ENCODE measurements at regions not wholly inside any gene's neighbourhood (a gene's known extent, or its start where the extent isn't known, plus 50 kb on each side); places are given as distances from the start of the nearest gene placed in this dataset.
"Not testable (repeated sequence)": the region's sequence is repeated elsewhere in the genome, so short reads cannot be mapped to it uniquely, and the experiment has no call there.

DNA sequence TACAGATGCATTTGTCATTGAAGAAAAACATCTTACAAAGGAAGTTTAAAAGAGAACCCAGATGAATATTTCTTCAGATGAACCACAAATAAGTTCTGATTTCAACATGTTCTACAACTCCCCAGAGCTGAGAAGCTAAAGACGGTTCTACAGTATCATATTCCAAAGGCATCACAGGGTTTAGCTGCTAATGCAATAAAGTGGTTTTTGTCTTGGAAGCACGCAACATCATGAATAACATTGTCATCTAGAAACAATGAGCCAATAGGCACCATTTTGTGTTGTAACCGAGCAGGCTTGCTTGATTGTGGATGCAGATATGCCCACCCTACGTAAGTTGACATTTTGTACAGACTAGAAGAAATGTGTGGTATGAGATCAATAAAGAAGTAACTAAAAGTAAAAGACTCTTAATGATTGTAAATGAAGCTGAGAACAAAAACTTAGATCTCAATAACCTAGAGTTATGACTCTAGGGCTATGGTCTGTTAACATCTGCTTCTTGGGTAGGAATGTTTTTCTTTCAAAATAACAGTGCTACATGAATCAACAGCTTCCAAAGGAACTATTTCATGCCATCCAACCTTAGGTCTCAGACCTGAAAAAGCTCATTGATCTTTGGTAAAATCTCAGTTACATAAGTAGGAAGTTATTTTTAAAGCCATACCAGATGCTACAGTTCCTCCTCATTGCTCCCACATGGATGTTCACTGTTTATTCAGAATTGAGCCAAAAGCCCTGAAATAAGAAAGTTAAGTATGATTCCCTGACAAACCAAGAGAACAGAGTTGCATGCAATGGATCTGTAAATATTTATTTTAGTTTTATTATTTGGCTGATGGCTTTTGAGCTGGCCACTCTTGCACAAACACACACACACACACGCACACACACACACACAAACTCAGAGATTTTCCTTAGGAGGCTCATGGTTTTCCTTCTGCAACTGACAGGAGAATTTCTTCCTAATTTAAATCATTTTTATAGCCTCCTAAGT lies 118.7 kb upstream of the SLCO6A1 start:
- DNase-seq = no peak

DNA sequence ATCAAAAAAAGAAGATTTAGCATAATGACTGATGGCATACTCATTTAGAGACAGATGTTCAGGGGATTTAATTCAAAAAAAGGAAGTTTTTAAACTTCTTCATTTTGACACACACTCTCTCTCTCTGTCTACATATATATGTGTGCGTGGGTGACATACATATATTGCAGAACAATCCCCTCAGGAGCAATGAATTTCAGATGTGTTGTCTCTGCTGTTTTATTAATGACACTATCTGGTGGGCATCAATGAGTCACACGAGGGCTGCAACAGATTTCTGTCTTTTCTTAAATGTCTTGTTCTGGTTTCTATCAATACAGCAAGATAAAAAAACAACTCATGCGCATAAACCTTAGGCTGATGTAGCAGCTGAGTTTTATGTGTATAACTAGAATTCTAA lies 123.5 kb upstream of the SLCO6A1 start:
- no peak for DNase-seq

DNA sequence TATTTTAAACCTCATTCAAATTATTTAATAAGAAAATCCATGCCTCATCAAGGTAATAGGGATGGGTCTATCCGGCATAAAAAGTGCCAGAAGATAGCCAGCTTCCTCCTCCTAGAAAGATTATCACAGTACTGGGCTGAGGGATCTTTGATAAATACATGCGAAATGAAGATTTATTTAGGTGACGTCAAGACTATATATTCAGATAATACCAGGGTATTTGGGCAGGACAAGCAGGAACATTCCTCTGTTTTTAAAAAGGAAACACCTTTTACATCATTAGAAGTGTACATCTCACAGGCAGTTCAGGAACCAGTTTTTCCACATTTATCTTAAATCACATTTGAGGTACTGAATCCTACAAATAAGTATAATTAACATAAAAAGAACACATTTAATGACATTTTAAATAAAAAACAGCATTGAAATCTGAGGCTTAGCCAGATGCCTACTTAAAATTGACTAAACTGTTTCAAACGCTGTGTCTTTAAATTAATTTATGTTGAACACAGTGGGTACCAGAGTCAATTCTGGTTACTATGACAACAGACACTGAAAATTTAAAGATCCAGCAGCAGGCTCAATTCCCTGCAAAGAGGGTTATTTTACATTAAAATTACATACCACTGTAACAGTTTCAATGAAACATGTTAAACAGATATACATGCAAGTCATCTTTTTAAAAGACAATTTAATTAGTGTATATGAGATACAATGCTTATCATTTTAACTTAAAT lies 124.7 kb upstream of the SLCO6A1 start:
- DNase-seq = no peak

DNA sequence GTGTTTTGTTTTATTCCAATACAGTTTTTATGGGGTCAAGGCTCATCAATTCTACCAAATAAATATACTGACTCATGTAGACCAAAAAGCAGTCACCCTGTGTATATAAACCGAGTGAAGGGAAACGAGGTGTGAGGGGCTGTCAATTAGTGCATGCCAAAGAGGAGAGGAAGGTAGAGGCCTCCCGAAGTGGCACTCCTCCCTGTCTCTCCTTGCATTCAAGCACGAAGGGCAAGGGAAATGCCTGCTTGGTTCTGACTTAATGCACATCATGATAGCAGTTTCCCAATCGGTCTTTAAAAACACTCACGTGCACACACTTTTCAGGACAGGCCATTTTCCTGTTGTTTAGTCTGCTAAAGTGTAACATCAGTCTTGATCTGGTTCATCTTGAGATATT lies 125.6 kb upstream of the SLCO6A1 start:
- DNase-seq = no peak

DNA sequence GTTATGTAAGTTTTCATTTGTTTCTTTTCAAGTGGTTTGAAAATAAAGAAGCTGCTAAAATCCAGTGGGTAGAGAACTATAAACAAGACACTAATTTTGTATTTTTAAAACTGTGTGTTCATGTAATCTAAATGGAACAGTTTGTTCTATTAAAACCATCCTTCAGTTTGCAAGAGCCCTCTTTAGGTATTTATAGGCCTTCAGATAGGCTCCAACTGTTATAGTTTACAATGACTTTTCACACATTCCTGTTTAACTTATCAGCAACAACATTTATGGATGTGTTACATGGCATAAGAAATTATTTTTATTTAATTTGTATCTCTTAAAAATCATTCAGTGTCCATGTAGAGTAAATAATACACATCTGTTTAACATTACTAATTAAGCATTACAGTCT lies 126.7 kb upstream of the SLCO6A1 start:
- no peak for DNase-seq

DNA sequence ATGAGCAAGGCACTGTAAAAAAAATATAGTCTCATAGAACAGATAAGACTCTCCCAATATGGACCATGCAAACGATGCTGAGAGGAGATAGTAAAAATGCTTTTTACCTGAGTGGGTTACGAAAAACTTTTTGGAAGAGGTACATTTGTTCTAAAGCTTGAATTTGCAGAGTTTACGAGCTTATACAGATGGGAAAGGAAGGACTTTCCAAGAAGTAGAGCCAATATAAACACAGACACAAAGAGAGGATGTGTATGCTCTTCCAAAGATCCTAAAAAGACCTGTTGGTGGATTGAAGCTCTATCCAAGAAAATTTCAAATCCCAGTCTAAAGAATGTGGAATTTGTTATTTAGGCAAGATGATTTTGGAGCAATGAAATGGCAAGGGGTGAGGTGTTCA lies 127.1 kb upstream of the SLCO6A1 start:
- DNase-seq = no peak

DNA sequence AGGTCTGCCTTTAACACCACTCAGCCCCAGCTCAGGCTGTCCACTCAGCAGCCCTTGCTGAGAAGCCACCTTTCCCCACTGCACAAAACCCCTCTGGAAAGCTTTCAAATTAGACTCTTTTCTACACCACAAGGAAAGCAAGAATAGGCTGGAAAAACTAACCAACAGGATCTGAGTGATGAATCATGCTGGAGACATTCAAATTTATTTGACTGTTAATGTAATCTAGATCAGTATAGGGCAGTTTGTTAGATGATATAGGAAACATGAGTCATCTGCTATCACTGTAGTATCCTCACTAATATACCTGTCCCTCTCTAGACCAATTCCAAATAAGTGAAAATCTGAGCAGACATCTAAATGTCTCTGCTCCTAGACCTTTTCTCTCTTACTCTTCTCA lies 127.8 kb upstream of the PAM start:
- DNase-seq = no peak

DNA sequence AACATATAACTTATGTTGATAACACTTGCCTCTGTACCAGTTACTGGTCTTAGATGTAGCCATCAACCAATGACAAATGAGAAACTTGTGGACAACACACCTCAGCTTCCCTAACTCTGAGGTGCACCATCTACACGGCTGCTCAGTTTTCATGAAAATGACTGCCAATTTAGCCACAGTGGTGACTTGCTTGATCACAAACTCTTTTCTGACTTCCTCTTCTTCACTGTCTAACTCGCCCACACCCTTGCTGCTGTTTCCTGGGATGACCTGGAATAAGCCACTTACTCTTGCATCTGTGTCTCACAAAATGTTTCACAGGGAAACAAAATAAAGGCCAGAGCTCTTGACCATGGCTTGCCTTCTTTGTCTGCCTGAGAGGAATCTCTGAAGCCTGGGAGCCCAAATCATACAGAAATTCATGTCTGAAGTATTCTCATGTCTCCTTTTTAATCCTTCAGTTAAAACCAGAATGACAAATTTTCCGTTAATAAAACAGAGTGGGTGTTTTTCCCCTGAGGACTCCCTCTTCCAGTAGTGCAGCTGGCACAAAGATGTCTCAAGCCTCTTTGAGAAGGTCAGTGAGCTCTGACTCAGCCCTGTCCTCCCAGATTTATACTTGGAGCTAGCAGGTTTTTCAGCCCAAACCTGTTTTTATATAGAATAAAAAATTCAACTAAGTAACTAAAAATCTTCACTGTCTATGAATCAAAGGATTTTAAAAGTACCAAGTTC lies 126.5 kb upstream of the PAM start:
- no peak for DNase-seq

DNA sequence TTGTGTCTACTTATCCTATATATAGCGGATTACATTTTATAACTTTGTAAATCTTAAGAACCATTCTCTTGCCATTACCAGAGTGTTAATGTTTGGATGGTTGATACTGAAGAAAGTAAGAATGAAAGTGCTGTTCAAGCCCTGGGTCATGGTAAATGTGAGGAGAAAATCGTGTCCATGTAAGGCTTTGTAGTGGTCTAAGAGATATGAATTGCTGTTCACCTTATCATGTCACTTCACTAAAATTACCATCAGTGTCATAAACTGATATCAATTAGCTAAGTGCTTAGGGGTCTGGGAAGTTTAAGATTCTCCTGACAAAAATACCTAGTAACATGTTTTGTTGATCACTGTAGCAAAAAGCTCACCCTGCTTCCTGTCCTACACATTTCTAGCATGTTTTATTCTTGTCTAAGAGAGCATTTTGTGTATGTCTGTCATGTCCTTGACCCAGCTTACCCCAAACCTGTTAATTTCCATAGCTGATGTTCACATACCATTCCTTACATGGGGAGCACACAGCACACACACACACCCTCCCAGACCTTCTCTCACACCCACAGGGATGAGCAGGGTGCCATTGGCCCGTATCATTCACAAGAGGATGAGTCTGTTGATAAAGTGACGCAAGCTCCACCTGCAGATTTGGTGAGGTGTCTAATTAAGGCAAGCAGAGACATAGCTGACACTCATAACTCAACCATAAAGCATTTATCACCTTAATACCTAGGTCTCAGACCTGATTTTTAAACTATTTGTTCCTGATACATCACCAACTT lies 125.1 kb upstream of the PAM start:
- DNase-seq = no peak

DNA sequence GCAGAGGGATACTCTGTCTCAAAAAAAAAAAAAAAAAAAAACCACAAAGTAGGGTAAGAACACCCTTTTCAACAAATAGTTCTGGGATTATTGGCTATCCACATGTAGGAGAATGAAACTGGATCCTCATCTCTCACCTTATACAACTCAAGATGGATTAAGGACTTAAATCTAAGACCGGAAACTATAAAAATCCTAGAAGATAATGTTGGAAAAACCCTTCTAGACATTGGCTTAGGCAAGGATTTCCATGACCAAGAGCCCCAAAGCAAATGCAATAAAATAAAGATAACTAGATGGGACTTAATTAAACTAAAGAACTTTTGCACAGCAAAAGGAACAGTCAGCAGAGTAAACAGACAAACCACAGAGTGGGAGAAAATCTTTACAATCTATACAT lies 119.7 kb upstream of the PAM start:
- DNase-seq = not testable (repeated sequence)

DNA sequence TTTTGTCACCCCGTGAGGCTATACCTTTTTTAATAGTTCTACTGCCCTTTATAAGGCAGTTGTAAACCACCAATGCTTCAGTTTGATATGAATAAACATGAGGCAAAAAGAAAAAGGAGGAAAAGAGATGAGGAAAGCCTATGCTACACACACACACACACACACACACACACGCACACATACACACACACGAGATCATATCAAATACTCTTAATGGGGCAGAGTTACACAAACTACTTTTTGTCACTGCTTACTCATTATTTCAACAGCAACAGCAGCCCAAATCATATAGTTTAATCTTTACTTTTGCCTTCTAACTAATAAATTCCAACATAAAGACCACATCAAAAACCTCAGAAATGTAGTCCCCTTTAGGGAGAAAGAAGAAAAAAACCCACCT lies 116.8 kb upstream of the PAM start:
- no peak for DNase-seq

DNA sequence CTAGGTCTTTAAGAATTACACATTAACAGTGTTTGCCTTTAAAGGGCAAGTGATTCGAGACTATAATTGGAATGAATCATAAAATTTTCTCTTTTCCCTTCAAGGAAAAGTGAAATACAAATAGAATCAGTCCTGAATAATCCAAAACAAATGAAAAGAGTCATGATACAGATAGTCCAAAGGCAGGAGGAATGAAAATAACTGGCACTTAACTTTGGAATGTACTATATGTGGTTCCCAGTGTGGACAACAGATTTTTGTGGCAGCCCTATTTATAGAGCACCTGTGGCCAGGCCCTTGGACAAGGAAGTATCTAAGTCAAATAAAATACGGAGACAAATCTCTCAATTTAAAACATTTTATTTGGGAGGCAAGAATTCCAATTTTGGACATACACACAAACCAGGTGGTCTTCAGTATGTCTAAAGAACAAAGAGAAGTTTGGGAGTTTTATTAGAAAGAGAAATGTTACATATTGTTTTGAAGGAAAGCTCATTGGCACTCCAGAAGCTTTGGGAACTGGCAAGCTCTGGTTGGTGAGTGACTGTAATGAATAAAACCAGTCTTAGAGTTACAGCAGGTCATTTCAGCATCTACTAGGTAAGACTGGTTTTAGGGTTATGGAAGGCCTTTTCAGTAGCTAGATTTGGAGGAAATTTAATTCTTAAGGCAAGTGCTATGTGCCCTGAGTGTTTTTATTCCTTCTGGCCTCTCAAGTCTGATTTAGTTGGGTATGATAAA lies 116.0 kb upstream of the PAM start:
- no peak for DNase-seq

DNA sequence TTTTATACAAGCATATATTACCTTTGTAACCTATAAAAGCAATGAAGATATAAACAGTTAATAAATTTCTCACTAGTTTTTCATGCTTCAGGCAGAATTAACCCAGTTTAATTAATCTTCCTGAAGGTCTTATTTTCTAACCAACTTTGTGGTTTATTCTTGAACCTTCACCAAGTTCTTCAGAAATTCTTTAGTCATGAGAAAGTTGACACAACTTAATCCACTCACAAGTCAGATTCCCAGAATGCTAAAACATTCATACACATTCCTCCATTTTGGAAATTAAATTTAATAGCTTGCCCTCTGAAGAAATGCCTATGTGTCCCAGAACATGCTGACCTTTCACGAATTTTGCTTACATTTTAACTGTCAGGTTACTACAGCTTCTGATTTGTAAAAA lies 105.4 kb upstream of the PAM start:
- no peak for DNase-seq

DNA sequence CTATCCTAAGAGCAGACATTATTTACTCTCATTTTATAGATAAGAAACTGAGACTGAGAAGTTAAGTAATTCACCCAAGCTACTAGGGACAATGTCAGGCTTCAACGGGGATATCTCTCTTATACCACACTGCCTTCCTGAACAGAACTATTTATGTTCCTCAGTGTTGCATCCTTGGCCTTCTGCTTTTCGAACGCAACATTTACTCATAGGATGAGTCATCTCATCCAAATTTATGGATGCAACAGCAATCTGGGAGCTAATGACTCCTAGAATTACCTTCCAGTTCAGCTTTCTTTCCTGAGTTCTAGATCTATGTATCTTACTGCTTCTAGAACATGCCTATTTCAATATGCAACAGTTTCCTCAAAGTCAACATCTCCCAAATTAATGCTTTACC lies 103.6 kb upstream of the PAM start:
- DNase-seq = no peak

DNA sequence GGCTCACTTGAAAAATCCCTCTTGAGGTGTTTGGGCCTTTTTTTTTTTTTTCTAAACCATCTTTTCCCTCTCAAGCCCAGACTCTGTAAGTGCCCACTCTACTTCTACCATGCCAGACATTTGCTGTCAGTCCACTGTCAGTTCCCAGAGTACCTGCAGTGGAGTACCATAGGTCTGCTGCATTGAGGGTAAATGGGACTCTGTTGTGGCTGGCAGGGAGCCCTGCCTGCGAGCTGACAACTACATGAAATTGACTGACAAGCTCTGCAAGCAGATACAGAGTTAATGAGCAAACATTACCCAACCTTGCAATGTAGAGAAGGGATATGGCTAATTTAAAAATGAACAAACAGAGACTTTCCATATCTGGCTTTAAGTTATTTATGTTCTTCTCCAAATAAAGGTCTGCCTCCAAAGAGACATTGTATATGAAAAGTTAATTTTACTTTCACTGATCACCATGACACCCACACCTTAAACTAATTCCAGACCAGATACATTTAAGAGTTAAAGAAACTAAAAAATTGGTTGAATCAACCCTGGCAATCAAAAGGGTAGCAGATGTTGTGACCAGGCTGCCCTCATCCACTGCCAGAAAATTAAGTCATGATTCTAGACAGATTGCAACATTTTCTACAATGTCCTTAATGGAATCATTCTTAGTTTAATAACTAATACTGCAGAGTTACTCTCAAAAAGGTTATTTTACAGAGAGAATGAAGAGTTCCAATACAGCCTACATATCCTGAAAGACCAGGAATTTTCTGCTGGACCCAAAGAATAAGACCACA lies 100.4 kb upstream of the PAM start:
- peak in 1 of 2 experiments; percentile 0 for DNase-seq

DNA sequence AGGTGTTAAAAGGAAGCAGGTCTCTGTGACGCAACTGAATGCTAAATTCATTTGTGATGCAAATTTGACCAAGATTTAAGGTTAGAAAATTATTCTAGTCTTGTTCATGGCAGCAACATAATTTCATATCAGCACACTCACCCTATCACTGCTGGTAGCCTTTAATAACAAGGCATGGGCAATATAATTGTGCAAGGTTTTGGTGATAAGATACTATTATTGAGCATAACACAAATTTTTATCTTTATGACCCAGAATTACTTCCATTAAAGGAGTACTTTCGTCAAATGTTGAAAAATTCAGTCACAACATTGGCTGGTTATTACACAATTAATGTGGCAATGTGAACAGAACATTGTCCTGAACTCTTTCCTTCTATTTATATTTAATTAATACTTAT lies 96.0 kb upstream of the PAM start:
- no peak for DNase-seq

DNA sequence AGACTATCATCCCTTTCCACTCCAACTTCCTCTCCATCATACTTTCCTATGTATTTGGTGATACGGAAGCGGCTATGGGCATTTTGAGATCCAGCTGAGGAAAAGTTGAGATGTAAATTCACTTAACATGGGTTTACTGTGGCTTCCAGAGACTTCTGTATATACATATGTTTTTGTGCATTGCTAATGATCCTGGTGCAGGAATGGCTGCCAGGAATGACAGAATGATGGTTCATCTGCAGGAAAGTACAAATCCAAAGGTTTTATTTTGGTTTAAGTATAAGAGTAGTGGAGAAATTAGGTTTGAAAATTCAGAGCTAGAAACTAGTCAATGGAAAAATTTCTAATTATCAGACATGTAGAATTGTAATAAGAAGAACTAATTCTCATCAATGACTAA lies 95.0 kb upstream of the PAM start:
- no peak for DNase-seq

DNA sequence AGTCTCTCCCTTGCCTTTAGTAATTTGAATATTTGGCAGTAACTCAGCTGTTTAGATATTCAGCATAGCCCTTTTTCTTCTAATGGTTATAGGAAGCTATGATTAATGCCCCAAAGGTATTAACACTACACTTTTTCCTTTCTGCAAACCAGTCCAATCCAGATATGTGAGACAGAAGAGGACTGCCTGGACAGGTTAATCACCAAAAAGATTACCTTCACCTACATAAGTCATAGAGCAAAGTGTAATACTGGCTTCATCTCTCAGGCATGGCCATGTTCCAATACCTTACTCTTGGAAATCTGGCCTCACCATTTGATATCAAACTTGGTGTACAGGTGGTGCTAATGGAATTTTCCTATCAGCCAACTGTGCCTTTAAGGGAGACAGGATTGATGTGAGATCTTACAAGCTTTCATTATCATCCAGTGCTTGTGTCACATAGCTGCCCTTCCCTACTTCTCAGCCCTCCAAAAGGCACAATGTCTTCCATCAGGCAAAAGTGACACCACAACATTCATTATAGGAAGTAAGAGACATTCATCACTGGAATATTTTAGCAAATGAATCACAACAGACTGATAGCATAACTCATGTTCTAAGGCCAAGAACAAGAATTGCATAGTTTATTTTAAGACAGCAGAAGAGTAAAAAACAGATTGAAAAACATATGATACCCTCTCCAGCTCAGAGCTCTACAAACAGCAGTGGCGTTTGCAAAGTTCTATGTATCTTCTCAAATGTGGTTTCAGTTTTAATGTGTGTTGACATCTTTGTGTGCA lies 91.2 kb upstream of the PAM start:
- no peak for DNase-seq

DNA sequence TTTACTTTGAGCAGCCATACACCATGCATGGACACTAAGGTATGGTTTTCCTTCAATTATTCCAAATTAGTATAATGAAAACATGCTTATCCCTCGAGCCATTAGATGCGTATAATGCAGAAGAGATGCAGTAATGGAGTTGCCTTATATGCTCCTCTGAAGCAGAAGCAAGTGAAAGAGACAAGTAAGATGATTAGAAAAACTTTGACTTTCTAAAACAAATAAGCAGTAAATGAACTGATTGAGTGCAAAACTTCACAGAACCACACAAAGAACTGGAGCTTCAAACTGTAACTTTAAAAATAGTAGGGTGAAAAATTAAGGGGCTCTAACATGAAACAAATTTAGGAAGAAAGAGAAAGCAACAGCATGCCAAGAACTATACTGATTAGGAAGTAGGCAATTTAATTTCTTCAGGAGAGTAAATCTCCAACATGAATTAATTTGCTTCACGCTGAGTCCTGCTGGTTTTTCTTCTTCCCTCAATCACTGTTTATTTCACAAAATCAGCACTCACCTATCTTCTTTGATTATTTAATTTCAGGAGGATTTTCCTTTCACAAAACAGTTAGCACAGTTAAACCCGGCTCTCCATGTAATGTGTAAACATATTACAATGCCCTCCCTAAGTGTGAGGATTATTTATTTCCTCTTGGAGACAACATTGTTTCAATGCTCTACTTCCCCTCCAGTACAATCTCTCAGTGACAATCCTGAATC lies 90.3 kb upstream of the PAM start:
- DNase-seq = peak in 1 of 2 experiments; percentile 17

All from NCI-H2081 (cell line).